ENCODE measurements at regions not wholly inside any gene's neighbourhood (a gene's known extent, or its start where the extent isn't known, plus 50 kb on each side); places are given as distances from the start of the nearest gene placed in this dataset.

GRCh38 chr5:74364507-74364906 is 276.0 kb downstream of the ENC1 start:
- TF ChIP-seq, protein P1, sequence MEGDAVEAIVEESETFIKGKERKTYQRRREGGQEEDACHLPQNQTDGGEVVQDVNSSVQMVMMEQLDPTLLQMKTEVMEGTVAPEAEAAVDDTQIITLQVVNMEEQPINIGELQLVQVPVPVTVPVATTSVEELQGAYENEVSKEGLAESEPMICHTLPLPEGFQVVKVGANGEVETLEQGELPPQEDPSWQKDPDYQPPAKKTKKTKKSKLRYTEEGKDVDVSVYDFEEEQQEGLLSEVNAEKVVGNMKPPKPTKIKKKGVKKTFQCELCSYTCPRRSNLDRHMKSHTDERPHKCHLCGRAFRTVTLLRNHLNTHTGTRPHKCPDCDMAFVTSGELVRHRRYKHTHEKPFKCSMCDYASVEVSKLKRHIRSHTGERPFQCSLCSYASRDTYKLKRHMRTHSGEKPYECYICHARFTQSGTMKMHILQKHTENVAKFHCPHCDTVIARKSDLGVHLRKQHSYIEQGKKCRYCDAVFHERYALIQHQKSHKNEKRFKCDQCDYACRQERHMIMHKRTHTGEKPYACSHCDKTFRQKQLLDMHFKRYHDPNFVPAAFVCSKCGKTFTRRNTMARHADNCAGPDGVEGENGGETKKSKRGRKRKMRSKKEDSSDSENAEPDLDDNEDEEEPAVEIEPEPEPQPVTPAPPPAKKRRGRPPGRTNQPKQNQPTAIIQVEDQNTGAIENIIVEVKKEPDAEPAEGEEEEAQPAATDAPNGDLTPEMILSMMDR (IDR thresholded peaks at IDR 0.05) = no peak
- no peak for TF ChIP-seq POLR2A (IDR thresholded peaks at IDR 0.05)

Data from testis (tissue), 2 donors.